OCI-LY3 (cell line): ENCODE measurements at regions not wholly inside any gene's neighbourhood (a gene's known extent, or its start where the extent isn't known, plus 50 kb on each side); places are given as distances from the start of the nearest gene placed in this dataset.

Source experiments
- H2AFZ ChIP-seq: fragments of 200-600, 300-600 bp; shearing (Covaris generic); 2 replicates; pipeline ENCODE4 v1.6.0; 2014; ENCODE audit warnings: antibody characterized with exemption, low read depth, low read length
- H3K27ac ChIP-seq: fragments of 200-600, 300-600 bp; sonication (generic); 2 replicates; pipeline ENCODE4 v1.5.1; 2014; ENCODE audit warnings: mild to moderate bottlenecking, low read length, moderate library complexity, mixed read lengths
- H3K27me3 ChIP-seq: fragments of 200-600, 300-600 bp; sonication (generic); 2 replicates; pipeline ENCODE4 v1.6.1; 2014; ENCODE audit warnings: low read depth, low read length, mixed read lengths
- H3K36me3 ChIP-seq: fragments of 200-600, 300-600 bp; sonication (generic); replicated peaks from 2 replicates; pipeline ENCODE3; 2014; ENCODE audit warnings: low read depth, low read length, mixed read lengths
- H3K4me1 ChIP-seq: fragments of 300-600, 200-600 bp; sonication (generic); 2 replicates; pipeline ENCODE4 v1.6.1; 2014; ENCODE audit warnings: low read length, mixed read lengths
- H3K4me2 ChIP-seq: fragments of 200-600, 300-600 bp; sonication (generic); 2 replicates; pipeline ENCODE4 v1.6.1; 2014; ENCODE audit warnings: low read length, mixed read lengths
- H3K4me3 ChIP-seq: fragments of 300-600, 200-600 bp; sonication (generic); 2 replicates; pipeline ENCODE4 v1.5.1; 2014; ENCODE audit warnings: antibody characterized with exemption, mild to moderate bottlenecking, low read length, moderate library complexity
- H3K79me2 ChIP-seq: fragments of 300-600, 200-600 bp; shearing (Covaris generic); 2 replicates; pipeline ENCODE4 v1.6.1; 2014; ENCODE audit warnings: mild to moderate bottlenecking, low read length, mixed read lengths
- H3K9ac ChIP-seq: fragments of 300-600, 200-600 bp; shearing (Covaris generic); 2 replicates; pipeline ENCODE4 v1.6.0; 2014; ENCODE audit warnings: mild to moderate bottlenecking, low read length, moderate library complexity
- H3K9me3 ChIP-seq: fragments of 200-600, 300-600 bp; shearing (Covaris generic); 2 replicates; pipeline ENCODE4 v1.6.1; 2014; ENCODE audit warnings: low read length, mixed read lengths; ENCODE audit not compliant: insufficient read depth
- H4K20me1 ChIP-seq: fragments of 200-600, 300-600 bp; sonication (generic); 2 replicates; pipeline ENCODE4 v1.6.1; 2016; ENCODE audit warnings: low read length, mixed read lengths; ENCODE audit not compliant: insufficient read depth
- EZH2phosphoT487 ChIP-seq: fragments of 200-600 bp; shearing (Covaris generic); IDR thresholded peaks from 2 replicates; pipeline ENCODE4 v1.6.1; 2018; ENCODE audit warnings: antibody characterized with exemption, mixed run types, low read depth
- TF ChIP-seq, protein P1 (sequence below): fragments of 200-600, 300-600 bp; sonication (generic); IDR thresholded peaks from 2 replicates; pipeline ENCODE4 v1.5.1; 2014; ENCODE audit warnings: antibody characterized with exemption, low read length, low read depth

DNA sequence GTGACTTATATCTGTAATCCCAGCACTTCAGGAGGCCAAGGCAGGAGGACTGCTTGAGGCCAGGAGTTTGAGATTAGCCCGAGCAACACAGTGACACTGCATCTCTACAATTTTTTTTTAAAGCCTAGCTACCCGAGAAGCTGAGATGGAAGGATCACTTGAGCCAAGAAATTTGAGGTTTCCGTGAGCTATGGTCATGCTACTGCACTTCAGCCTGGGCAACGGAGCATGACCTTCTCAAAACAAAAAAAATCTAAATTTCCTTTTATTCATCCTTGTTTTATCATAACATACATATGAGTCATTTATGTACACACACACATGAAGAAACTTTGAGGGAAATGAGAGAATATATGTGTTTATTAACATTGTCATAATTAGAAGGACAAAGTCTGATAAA lies 277.5 kb upstream of the MAGI2 start:
- TF ChIP-seq EZH2phosphoT487, result no peak
- TF ChIP-seq, protein P1, sequence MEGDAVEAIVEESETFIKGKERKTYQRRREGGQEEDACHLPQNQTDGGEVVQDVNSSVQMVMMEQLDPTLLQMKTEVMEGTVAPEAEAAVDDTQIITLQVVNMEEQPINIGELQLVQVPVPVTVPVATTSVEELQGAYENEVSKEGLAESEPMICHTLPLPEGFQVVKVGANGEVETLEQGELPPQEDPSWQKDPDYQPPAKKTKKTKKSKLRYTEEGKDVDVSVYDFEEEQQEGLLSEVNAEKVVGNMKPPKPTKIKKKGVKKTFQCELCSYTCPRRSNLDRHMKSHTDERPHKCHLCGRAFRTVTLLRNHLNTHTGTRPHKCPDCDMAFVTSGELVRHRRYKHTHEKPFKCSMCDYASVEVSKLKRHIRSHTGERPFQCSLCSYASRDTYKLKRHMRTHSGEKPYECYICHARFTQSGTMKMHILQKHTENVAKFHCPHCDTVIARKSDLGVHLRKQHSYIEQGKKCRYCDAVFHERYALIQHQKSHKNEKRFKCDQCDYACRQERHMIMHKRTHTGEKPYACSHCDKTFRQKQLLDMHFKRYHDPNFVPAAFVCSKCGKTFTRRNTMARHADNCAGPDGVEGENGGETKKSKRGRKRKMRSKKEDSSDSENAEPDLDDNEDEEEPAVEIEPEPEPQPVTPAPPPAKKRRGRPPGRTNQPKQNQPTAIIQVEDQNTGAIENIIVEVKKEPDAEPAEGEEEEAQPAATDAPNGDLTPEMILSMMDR, result no peak
- H4K20me1 ChIP-seq, result no peaks in the 10 kb centered on the region

DNA sequence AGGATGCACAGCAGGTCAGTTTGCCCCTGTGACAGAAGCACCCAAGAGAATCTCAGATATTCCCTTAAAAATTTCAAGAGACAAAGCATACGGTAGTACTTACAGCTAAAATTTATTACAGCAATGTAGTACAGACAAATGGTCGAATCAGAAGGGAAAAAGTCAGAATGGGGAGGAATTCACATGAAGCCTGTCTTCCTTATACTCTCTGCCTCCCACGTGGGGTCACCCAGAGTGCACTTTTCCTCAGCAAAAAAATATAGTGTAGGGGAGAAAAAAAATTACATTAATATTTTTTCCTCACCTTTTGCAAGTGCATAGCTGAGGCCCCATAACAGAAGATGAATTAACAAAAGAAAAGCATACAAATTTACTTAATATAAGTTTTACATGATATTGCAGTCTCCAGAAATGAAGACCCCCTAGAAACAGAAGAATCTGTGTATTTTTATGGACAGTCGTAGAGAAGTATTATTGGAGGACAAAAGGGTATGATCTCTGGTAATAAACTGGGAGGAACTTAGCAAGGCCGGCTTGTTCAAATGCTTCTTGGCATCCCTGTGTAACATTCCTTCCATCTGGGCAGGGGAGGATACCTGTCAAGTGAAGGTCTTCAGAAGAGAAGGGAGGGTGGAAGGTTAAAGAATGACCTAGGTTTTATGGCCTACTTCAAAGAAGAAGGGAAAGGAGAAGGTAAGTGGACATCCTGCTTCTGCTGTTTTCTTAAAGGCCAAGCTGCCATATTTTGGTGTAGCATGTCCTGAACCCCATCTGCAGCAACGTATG lies 270.6 kb upstream of the MAGI2 start:
- Histone ChIP-seq H3K36me3 (no peaks in the 10 kb centered on the region), H2AFZ (no peak overlapping the region), H3K27me3 (no peaks in the 10 kb centered on the region), H4K20me1 (no peaks in the 10 kb centered on the region), H3K4me2 (no peak overlapping the region), H3K79me2 (no peaks in the 10 kb centered on the region), H3K27ac (no peak overlapping the region), H3K4me3 (no peak overlapping the region), H3K4me1 (no peaks in the 10 kb centered on the region), H3K9me3 (no peaks in the 10 kb centered on the region), H3K9ac (no peak overlapping the region)
- TF ChIP-seq, protein P1, result no peak
- no peak for TF ChIP-seq EZH2phosphoT487

More for the DNA sequence above, 277.5 kb upstream of the MAGI2 start:
- H2AFZ ChIP-seq, result no peak overlapping the region
- H3K36me3 ChIP-seq, result no peaks in the 10 kb centered on the region
- no peak overlapping the region for H3K27ac ChIP-seq
- H3K4me3 ChIP-seq, result no peak overlapping the region
- no peaks in the 10 kb centered on the region for H3K9me3 ChIP-seq
- H3K4me2 ChIP-seq, result no peak overlapping the region
- no peaks in the 10 kb centered on the region for H3K4me1 ChIP-seq
- no peak overlapping the region for H3K9ac ChIP-seq
- no peaks in the 10 kb centered on the region for H3K79me2 ChIP-seq
- H3K27me3 ChIP-seq, result no peaks in the 10 kb centered on the region

GRCh38 chr7:79722217-79722616 lies 268.8 kb upstream of the MAGI2 start:
- H3K4me3 ChIP-seq, result no peak overlapping the region
- no peak overlapping the region for H3K9ac ChIP-seq

GRCh38 chr7:79719216-79719615 lies 265.7 kb upstream of the MAGI2 start:
- Histone ChIP-seq H4K20me1 (no peaks in the 10 kb centered on the region), H3K4me2 (no peak overlapping the region), H3K4me1 (no peaks in the 10 kb centered on the region), H3K27me3 (no peaks in the 10 kb centered on the region), H3K27ac (no peak overlapping the region), H3K36me3 (no peaks in the 10 kb centered on the region), H2AFZ (no peak overlapping the region), H3K9me3 (no peaks in the 10 kb centered on the region), H3K79me2 (no peaks in the 10 kb centered on the region), H3K4me3 (no peak overlapping the region), H3K9ac (no peak overlapping the region)
- no peak for TF ChIP-seq EZH2phosphoT487
- TF ChIP-seq, protein P1, result no peak

More at GRCh38 chr7:79722217-79722616, 268.8 kb upstream of the MAGI2 start:
- H3K27me3 ChIP-seq, result no peaks in the 10 kb centered on the region
- TF ChIP-seq, protein P1, result no peak
- no peak for TF ChIP-seq EZH2phosphoT487
- no peaks in the 10 kb centered on the region for H4K20me1 ChIP-seq
- no peaks in the 10 kb centered on the region for H3K4me1 ChIP-seq
- H3K4me2 ChIP-seq, result no peak overlapping the region
- H2AFZ ChIP-seq, result no peak overlapping the region
- H3K79me2 ChIP-seq, result no peaks in the 10 kb centered on the region
- H3K27ac ChIP-seq, result no peak overlapping the region
- H3K36me3 ChIP-seq, result no peaks in the 10 kb centered on the region
- no peaks in the 10 kb centered on the region for H3K9me3 ChIP-seq
